ENCODE measurements at regions not wholly inside any gene's neighbourhood (a gene's known extent, or its start where the extent isn't known, plus 50 kb on each side); places are given as distances from the start of the nearest gene placed in this dataset.

DNA sequence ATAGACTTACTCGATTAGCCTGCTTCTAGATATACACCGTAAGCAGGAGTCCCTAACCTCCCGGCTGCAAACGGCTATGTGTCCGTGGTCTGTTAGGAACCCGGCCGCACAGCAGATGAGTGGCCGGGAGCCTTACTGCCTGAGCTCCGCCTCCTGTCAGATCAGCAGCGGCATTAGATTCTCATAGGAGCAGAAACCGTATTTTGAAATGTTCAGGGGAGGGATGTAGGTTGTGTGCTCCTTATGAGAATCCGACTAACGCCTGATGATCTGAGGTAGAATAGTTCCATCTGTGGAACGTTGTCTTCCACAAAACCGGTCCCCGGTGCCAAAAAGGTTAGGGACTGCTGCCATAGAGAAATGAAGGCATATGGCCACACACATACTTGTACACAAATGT is 1491.9 kb downstream of the SLITRK5 start:
- TF ChIP-seq POLR2A (IDR thresholded peaks at IDR 0.05) (no peak), POLR2AphosphoS5 (IDR thresholded peaks at IDR 0.05) (no peak)
- TF ChIP-seq, protein P1, sequence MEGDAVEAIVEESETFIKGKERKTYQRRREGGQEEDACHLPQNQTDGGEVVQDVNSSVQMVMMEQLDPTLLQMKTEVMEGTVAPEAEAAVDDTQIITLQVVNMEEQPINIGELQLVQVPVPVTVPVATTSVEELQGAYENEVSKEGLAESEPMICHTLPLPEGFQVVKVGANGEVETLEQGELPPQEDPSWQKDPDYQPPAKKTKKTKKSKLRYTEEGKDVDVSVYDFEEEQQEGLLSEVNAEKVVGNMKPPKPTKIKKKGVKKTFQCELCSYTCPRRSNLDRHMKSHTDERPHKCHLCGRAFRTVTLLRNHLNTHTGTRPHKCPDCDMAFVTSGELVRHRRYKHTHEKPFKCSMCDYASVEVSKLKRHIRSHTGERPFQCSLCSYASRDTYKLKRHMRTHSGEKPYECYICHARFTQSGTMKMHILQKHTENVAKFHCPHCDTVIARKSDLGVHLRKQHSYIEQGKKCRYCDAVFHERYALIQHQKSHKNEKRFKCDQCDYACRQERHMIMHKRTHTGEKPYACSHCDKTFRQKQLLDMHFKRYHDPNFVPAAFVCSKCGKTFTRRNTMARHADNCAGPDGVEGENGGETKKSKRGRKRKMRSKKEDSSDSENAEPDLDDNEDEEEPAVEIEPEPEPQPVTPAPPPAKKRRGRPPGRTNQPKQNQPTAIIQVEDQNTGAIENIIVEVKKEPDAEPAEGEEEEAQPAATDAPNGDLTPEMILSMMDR (IDR thresholded peaks at IDR 0.05), result no peak

Measured in prostate gland (tissue), 2 donors.